ENCODE measurements at regions not wholly inside any gene's neighbourhood (a gene's known extent, or its start where the extent isn't known, plus 50 kb on each side); places are given as distances from the start of the nearest gene placed in this dataset.

DNA sequence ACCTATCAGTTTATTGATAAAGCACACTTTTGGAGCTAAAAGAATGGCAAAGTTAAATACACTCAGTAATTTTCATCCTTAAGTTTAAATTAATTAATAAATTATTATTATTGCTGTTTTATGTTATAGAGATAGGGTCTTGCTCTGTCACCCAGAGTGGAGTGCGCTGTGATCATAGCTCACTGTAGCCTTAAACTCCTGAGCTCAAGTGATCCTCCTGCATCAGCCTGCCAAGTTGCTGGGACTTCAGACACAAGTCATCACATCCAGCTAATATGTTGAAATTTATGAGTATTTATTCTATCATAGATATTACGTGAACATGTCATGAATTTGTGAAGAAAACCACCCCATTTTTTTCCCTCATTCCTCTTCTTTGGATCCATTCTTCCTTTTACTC, 64.2 kb downstream of the GJA1 start:
- no peak for DNase-seq

DNA sequence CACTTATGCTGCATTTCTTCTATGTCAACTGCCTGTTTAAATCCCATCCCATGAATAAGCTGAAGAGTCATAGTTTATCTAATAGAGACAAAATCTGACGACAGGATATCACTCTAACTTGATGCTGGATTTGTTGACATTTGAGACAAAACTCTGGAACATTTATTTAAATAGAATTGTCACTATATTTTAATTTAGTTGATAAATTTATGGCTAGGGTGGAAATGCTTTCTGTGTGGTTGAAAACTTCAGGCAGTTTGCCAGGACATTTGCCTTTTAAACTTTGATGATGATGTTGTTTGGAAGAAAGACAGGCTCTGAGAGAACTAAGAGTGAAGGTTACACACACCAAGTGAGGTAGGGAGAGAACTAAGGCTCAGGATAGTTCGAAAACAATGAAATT, 68.1 kb downstream of the GJA1 start:
- DNase-seq = no peak

DNA sequence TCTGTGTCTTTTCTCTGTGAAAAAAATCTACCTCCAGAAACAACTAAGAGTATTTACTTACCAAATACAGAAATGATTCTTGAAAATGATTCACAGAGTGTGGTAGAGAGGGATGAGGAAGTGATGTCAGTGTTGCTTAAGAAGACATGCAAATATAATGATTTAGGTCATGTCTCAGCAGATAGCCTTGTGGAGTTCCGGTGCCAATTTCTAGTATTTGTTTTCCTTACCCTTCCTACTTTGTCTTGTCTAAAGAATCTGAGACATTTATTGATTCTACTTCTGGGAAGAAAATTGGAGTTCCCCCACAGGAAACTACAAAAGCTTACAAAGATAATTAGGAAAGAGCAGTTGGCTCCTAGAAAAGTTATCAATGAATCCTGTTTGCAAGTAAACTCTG, 68.8 kb downstream of the GJA1 start:
- no peak for DNase-seq

DNA sequence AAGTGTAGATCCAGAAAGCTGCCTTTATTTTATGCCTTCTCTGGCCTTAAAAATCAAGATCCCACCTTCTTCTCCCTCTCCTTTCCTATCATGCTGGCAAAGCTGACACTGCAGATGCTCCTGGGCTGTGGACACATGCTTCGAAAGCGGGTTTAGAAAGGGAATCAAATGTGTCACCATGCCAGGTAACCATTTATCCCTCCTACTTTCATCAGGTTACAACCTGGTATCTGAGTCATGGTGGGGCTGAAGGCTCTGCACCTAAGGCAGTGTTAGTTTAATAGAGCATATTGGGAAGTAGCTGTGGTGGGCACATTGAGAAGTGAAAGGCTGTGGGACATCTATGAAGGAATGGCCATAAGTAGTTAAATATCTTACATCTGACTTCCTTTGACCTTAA, 69.8 kb downstream of the GJA1 start:
- no peak for DNase-seq

DNA sequence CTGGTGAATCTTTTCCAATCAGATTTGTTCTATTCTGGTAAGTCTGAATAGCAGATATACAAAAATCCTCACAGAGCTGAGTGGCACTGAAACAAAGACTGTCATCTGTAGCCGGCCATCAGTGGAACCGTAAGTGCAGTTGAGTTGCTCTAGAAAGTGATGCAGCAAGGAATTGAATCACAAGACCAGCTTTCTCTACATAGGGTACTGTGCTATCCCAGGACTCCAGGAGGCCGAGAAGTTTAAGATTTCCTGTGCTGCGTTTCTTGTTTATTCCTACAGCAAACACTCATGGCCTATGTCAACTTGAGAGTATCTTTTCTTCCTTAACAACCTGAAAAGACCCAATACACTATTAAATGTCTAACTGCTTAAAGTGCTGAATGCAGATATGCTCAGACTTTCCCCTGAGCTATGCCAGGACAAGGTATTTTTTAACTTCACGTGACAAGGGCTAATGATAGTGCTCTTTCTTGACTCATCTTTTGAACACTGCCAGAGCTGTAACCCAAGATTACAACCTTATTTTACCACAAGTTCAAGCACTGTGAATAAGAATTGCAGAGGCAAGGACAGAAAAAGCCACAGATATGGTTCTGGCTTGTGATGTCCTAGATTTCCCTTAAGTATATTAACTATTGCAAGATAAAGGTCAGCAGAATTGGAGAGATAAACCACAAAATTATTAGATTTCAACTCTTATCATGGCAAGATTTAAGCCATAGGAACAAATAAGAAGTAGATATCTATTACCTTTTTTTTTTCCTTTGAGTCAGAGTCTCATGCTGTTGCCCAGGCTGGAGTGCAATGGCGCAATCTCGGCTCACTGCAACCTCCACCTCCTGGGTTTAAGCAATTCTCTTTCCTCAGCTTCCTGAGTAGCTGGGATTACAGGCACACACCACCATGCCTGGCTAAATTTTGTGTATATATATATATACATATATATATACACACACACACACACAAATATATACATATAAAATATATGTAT, 71.6 kb downstream of the GJA1 start:
- no peak for DNase-seq

DNA sequence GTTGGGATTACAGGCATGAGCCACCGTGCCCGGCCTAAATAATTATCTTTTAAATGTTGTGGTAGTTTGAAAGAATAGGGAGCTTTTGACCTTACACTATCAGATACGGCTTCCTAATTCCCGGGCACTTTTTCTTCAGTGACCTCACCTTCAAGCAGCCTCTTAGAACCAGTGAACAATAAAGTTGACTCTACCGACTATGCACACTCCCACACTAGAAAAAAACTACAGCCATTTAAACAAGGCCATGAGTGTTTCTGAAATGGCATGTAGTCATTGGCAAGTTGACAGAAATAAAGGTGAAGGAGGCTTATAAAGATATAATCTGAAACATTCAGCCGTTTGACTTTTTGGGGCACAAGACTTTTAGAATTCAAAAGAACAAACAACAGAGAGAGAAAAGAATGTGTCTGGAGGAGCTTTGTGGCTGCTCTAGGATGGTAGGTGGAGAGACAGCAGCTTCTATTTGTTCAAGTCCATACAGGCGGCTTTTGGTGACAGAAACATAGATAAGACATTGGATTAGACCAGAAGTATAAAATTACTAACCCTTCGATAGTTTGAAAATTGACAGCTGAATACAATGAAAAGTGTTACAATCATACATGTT, 75.2 kb downstream of the GJA1 start:
- DNase-seq = no peak

DNA sequence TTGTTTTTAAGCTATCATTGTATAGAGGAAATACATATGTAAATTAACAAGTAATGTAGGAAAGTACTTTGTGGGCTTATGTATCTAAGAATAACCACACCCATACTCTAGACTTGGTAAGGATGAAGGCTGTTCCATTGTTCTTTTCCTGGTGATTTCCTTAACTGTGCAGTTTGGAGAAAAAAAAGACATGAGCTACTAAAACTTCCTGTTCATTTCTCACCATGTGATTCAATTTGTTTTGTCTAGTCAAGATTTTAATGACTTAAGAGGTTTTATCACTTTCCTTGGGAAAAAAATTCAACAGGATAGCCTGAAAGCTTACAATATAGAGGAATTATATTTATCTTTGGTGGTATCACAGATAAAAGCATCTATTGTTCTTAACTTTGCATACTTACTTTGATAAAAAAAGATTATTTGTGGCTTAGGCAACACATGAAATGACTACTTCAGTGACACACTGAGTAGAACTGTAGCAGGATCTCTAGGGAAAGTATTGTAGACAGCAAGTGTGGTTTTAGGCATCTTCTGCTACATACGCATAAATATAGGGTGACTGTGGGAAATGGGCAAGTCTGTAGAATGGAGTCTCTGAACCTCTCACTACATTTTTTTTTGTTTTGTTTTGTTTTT, 80.3 kb downstream of the GJA1 start:
- no peak for DNase-seq

DNA sequence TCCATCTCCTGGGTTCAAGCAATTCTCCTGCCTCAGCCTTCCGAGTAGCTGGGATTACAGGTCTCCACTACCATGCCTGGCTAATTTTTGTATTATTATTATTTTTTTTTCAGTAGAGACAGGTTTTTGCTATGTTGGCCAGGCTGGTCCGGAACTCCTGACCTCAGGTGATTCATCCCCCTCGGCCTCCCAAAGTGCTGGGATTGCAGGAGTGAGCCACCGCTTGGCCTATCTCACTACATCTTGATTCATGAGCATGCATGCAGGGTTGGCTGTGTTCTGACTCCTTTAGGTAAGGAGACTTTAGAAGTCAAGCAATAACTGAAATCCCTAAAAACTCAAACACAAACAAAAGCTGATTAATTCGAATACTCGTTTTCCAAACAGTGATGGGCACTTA, 80.9 kb downstream of the GJA1 start:
- DNase-seq = no peak

DNA sequence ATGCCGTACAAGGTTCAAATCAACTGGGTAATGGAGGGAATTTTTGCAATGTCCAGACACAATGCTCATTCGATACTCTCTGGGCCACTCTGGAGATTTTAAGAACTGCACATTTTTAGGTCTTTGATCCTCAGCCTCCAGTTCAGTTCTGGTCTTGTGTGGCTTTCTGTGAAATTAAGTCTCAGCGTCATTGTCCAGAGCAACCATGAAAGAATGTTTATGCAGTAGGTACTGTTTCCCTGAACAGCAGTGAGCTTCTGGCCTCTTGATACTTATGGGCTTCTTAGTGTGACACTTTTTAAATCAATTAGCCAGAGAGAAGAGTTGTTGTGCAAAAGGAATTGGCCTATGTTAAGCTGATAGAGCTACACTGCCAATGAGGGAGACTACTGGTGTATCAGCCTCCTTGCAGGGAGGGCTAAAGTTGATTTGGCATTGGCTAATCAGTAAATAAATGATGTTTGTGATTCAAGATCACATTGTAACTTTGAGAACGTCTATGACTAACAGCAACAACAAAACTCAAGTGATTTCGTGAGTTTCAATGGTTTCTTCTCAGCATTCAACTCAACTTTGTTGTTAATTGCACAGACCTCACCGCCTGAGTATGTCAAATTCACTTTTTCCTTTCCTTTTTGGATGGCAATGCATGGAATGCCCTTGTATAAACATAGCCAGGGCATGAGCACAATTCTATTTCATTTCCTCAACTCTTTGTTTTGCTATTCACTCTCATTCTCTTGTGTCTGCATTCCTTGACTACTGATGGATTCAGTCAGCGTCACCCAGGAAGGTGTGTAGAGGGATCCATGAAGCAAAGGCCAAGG, 85.1 kb downstream of the GJA1 start:
- no peak for DNase-seq

DNA sequence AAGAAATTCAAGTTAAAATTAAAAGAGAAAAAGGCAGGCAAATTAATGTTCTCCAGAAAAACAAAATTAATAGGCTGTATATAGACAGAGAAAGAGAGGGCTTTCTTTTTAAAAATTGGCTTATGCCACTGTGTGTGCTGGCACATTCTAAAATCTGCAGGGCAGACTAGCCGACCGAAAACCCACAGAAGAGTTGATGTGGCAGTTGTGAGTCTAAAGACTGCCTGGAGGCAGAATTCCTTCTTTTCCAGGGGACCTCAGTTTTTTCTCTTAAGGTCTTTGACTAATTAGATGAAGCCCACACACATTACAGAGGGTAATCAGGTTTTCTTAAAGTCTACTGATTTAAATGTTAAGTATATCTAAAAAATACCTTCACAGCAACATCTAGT, 85.7 kb downstream of the GJA1 start:
- DNase-seq = no peak

DNA sequence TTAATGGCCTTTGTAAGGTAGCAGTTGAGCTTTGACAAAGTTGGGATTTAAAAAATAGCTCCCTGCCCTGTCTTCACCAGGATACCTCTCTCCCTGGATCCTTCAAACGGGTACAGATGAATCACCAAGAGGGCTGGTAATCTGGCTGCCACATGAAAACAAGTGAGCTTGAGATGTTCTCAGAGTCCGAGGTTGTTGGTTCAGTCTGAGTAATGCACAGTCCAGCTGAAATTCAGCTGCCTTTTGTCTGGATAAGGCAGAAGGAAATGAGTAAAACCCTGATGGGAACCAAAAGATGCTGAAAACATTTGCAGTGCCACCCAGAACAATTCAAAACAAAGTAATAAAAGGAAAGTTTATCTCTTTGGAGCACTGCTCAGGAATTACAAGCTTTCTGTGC, 86.8 kb downstream of the GJA1 start:
- DNase-seq = no peak

DNA sequence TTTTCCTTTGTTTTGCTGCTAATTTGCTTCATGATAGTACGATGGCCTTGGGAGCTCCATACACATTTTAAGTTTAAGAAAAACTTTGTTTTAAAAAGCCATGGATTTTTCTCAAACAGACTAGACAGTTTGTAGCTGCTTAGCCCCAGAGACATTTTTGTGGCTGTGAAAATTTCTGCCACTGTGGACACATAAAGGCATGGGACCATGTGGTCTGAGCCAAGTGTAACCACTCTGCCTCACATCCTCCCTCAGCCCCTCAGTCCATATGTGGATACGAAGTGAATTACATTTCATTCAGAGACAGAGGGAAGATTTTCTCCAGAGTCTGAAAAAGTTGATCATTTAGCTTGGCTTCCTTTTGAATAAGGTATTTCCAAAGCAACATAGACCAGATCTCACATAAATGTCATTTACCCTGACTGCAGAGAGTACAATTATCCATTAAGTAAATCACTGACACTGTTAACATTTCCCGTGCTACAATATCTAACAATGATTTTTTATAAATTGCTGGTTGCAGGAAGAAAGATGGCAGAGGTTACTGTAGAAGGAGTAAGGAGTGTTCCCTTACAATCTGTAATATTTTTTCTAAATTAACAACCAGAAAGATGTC, 87.4 kb downstream of the GJA1 start:
- DNase-seq = no peak

DNA sequence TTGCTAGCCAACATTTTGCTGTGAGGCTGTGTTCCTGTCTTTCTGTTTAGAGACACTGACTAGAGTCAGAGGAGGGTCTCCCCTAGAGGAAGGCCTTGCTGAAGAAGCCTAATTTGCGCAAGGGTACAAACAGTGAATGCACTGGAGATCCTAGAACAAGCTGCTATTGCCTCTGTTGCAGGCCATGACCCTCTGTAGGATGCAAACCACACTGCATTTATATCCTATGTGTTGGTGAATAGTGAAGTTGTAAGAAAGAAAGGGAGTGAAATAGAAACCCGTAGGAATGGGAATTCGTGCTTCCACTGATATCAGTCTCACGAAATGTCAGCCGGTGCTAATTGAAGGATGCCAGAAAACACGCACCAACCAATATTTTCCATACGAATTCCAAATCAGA, 88.2 kb downstream of the GJA1 start:
- no peak for DNase-seq

DNA sequence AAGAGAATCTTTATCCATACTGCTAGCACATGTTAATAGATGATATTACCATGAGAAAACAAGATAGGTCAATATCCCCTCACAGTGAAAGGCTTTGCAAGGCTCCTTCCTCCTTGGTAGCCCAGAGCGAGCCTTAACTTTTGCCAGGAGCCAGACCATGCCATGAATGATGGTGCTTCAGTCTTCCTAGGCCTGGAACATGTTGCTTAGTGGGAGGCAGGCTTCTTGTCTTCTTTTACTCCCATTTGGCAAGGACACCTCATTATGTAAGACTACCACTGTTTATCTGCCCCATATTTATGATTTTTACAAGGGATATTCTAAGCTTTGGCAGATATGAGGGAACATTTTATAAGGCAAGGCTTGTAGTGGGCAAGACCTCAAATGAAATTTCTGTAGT, 90.8 kb downstream of the GJA1 start:
- DNase-seq = no peak

DNA sequence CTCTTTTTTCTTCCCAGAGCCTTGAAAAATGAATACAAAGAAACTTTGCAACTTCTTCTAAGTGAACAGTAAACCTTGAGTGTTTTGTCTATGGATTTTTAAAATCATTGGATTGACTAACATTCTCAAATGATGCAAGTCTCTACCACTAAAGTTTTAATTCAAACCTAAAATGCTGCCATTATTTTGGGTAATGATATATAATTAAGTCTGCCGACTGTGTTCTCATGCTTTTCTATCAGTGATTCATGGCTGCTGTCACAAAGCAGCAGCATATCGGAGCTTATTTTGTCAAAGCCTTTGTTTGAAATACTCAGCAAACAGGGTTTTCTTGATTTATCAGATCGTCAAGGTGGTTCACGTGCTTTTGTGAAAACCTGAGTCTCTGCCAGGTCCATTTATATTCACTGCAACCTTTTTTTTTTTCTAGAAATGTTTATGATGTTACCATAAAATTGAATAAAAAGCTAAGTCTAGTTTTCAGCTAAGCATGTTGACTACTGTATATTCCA, 96.3 kb downstream of the GJA1 start:
- DNase-seq = no peak

DNA sequence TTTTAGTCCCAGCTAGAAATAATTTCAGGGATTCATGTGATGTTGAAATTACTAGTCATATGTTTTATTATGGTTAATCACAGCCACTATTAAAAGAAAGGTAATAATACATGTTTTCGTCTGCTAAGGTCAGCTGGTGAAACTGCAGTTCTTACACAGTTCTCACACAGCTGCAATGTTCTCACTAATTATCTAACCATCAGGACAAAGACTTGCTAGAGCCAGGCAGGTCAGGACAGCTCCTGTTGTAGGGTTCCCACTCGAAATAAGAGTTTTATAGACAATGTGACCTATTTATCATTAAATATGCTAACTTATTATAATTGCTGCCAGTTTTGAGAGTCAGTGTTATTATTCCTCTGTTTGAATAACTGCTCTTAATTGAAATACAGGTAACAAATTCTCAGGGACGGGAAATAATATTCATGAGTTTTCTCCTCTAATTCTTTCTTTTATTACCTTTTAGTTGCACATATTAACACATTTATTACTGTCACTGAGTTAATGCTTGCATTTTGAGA, 97.9 kb downstream of the GJA1 start:
- no peak for DNase-seq

DNA sequence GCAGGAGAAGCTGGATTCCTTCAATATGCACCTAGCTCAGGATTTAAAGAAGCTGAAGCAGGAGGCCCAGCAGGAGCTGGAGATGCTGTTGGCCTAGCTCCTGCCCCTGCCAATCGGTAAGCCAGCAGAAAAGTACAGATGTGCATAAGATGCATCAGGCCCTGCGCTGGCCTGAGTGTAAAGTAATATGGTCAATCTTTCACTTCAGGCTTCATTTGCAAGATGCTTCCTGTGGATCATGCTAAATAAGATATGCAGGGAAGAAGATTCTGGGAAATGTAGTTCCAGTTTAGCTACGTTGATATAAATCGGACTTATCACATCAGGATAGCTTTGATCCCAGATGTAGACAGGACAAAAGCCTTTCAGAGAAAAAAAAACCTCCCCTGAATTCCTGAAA, 100.3 kb downstream of the GJA1 start:
- no peak for DNase-seq

DNA sequence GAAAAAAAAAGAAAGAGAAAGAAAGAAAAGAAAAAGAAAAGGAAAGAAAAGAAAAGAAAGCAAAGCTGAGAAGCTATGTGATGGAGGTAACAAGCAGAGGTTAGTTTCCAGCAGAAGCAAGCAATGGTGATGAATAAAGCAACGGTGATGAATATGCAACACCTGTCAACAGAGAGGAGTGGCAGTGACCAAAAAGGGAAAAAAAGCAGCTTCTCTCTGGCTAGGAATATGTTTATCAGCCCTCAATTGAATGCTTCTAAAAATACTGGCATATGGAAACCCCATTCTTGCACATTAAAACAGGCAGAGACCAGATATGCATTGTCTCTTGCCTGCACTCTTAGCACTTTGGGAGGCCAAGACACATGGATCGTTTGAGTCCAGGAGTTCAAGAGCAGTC, 100.9 kb downstream of the GJA1 start:
- DNase-seq = no peak

DNA sequence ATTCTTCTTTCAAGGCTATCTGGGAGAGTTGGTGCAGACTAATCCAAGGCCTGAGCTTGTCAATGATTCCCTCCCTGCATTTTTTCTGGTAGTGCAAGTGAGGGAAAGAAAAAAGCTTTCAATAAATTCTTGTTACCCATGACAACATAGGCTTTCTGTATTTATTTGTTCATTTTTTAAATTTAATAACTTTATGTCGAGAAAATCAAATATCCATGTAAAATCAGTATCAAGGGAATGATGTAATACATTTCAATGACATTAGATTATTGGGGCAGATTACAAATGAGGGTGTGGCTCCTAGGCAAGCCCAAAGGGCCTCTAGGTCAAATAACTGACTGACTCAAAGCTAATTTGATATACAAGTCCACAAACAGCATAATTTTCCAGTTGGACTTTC, 104.0 kb downstream of the GJA1 start:
- no peak for DNase-seq

DNA sequence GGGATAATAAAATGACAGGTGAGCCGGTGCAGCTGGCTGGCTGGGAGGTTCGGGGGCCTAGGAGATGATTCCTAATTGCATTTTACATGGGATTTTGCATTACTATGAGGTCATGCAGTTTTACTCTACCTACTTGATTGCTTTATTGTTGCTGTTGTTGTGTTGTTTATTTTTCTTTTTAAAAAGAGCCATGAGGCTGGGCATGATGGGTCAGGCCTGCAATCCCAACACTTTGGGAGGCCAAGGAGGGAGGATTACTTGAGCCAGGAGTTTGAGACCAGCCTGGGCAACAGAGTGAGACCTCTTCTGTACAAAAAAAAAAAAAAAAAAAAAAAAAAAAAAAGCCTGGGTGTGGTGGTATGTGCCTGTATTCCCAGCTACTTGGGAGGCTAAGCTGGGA, 104.8 kb downstream of the GJA1 start:
- DNase-seq = no peak

DNA sequence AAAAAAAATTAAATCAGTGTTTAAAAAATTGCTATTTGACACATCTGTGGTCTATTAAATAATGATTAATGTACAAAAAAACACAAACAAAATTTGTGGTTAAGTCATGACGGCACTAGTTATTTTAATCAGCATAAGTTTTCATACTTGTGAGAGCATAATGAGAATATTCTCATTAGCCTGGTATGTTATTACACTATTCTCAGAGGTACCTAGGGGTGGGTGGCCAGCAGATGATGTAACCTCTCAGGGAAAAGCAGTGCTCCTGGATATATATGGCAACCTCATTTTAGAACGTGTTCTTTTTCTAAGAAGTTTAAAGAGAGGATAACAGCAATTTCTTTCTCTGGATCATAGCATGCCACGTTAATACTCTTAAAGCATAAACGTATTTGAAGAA, 109.2 kb downstream of the GJA1 start:
- no peak for DNase-seq

DNA sequence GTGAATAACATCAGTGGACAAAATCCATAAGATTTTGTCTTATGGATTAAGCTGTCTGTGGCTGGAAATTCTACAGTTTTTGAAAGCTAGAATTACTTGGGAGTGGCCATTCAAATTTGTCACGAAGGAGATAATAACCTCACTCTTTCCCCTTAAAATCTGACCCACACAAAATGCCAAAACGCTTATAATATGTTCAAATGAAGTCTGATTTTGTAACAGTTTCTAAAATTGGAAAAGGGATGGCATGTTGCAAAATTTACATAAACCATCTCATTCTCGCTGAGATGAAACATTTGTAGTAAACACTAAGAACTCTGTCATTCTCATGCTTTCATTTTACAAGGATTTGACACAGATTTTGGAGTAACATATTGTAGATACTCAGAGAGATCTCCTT, 112.7 kb downstream of the GJA1 start:
- no peak for DNase-seq
